ENCODE measurements at regions not wholly inside any gene's neighbourhood (a gene's known extent, or its start where the extent isn't known, plus 50 kb on each side); places are given as distances from the start of the nearest gene placed in this dataset.

- DNase-seq = no peak
Observed at GRCh38 chr6:14258695-14259593, 141.4 kb downstream of the CD83 start.

- DNase-seq = peak; percentile 74
Observed at GRCh38 chr6:14259594-14260152, 142.1 kb downstream of the CD83 start.

- DNase-seq = no peak
Observed at GRCh38 chr6:14260839-14261238, 143.3 kb downstream of the CD83 start.

GRCh38 chr6:14263881-14264424, 146.4 kb downstream of the CD83 start:
- no peak for DNase-seq

- no peak for DNase-seq
Observed at GRCh38 chr6:14265049-14266021, 147.8 kb downstream of the CD83 start.

- DNase-seq = no peak
Observed at GRCh38 chr6:14266266-14266665, 148.7 kb downstream of the CD83 start.

- DNase-seq = no peak
Observed at GRCh38 chr6:14267885-14268660, 150.5 kb downstream of the CD83 start.

GRCh38 chr6:14269436-14269835, 151.9 kb downstream of the CD83 start:
- no peak for DNase-seq

- DNase-seq = no peak
Observed at GRCh38 chr6:14270142-14270893, 152.7 kb downstream of the CD83 start.

- no peak for DNase-seq
Observed at GRCh38 chr6:14270925-14271788, 153.6 kb downstream of the CD83 start.

- DNase-seq = no peak
Observed at GRCh38 chr6:14271789-14272736, 154.5 kb downstream of the CD83 start.

- no peak for DNase-seq
Observed at GRCh38 chr6:14272737-14273085, 155.1 kb downstream of the CD83 start.

GRCh38 chr6:14273191-14273590, 155.6 kb downstream of the CD83 start:
- no peak for DNase-seq

GRCh38 chr6:14274016-14274415, 156.4 kb downstream of the CD83 start:
- no peak for DNase-seq

- DNase-seq = no peak
Observed at GRCh38 chr6:14274546-14275492, 157.2 kb downstream of the CD83 start.

- DNase-seq = no peak
Observed at GRCh38 chr6:14275493-14275851, 157.9 kb downstream of the CD83 start.

- no peak for DNase-seq
Observed at GRCh38 chr6:14276071-14276470, 158.5 kb downstream of the CD83 start.
